Left ventricle myocardium inferior (tissue), 1 donor: ENCODE measurements at regions not wholly inside any gene's neighbourhood (a gene's known extent, or its start where the extent isn't known, plus 50 kb on each side); places are given as distances from the start of the nearest gene placed in this dataset.

ENCODE experiments used
- DNase-seq: peaks from one replicate; pipeline ENCODE4 v3.0.0-alpha.2; 2020
- H3K27ac ChIP-seq: fragments of 200-600 bp; replicated peaks from 2 replicates; pipeline ENCODE4 v1.8.0; 2021
- H3K27me3 ChIP-seq: fragments of 200-600 bp; 2 replicates; pipeline ENCODE4 v1.8.0; 2021; ENCODE audit warnings: low read depth
- H3K36me3 ChIP-seq: fragments of 200-600 bp; 2 replicates; pipeline ENCODE4 v1.8.0; 2021
- H3K4me1 ChIP-seq: fragments of 200-600 bp; 2 replicates; pipeline ENCODE4 v1.8.0; 2021
- H3K4me3 ChIP-seq: fragments of 200-600 bp; 2 replicates; pipeline ENCODE4 v1.8.0; 2021; ENCODE audit warnings: mild to moderate bottlenecking, moderate library complexity
- H3K9me3 ChIP-seq: fragments of 200-600 bp; replicated peaks from 2 replicates; pipeline ENCODE4 v1.8.0; 2021
- CTCF ChIP-seq: fragments of 200-600 bp; IDR thresholded peaks from 2 replicates; pipeline ENCODE4 v1.8.0; 2021; ENCODE audit warnings: antibody characterized with exemption, mild to moderate bottlenecking, borderline replicate concordance
- intact Hi-C: fragments of 100-400 bp; cut with micrococcal nuclease; formaldehyde crosslinking; loops from one replicate; pipeline ENCODE4 v1.11.0; 2022
- donor health status: DM: no; HTN: yes; CAD: no; lungs with severe emphysema.

- no peak for TF ChIP-seq CTCF
- Histone ChIP-seq H3K27me3 (peaks cover 6% of the 10 kb centered on the region), H3K36me3 (no peaks in the 10 kb centered on the region), H3K27ac (no peak overlapping the region), H3K4me1 (peaks cover 10% of the 10 kb centered on the region), H3K9me3 (no peaks in the 10 kb centered on the region), H3K4me3 (no peak overlapping the region)
- no peak for DNase-seq
- intact Hi-C loops: no loop called here
Measured at GRCh38 chr5:141793403-141793802, 84.8 kb downstream of the PCDH1 start.

- no peak overlapping the region for H3K27ac ChIP-seq
- no peaks in the 10 kb centered on the region for H3K36me3 ChIP-seq
- H3K27me3 ChIP-seq: peaks cover 17% of the 10 kb centered on the region
- H3K4me3 ChIP-seq: no peak overlapping the region
- DNase-seq: no peak
- intact Hi-C loops: no loop called here
- TF ChIP-seq CTCF: no peak
- peaks cover 20% of the 10 kb centered on the region for H3K4me1 ChIP-seq
- H3K9me3 ChIP-seq: no peaks in the 10 kb centered on the region
Measured at GRCh38 chr5:141790630-141791029, 87.6 kb downstream of the PCDH1 start.

GRCh38 chr5:141789330-141789729 is 88.9 kb downstream of the PCDH1 start:
- H3K4me3 ChIP-seq: no peak overlapping the region
- H3K4me1 ChIP-seq: peaks cover 20% of the 10 kb centered on the region
- no peak for DNase-seq
- no peaks in the 10 kb centered on the region for H3K9me3 ChIP-seq
- intact Hi-C loops: no loop called here
- TF ChIP-seq CTCF: no peak
- H3K27ac ChIP-seq: no peak overlapping the region
- no peaks in the 10 kb centered on the region for H3K36me3 ChIP-seq
- H3K27me3 ChIP-seq: peaks cover 17% of the 10 kb centered on the region

GRCh38 chr5:141788296-141788970 is 89.8 kb downstream of the PCDH1 start:
- TF ChIP-seq CTCF: no peak
- Histone ChIP-seq H3K27ac (no peak overlapping the region), H3K36me3 (no peaks in the 10 kb centered on the region), H3K27me3 (peaks cover 17% of the 10 kb centered on the region), H3K4me1 (peaks cover 20% of the 10 kb centered on the region), H3K4me3 (no peak overlapping the region), H3K9me3 (no peaks in the 10 kb centered on the region)
- intact Hi-C loops: no loop called here
- no peak for DNase-seq

GRCh38 chr5:141787376-141787775 is 90.8 kb downstream of the PCDH1 start:
- intact Hi-C loops: no loop called here
- no peaks in the 10 kb centered on the region for H3K9me3 ChIP-seq
- no peaks in the 10 kb centered on the region for H3K36me3 ChIP-seq
- no peak overlapping the region for H3K4me3 ChIP-seq
- DNase-seq: no peak
- H3K27me3 ChIP-seq: peaks cover 17% of the 10 kb centered on the region
- H3K27ac ChIP-seq: no peak overlapping the region
- TF ChIP-seq CTCF: no peak
- peaks cover 20% of the 10 kb centered on the region for H3K4me1 ChIP-seq
